K562 (cell line): ENCODE measurements at regions not wholly inside any gene's neighbourhood (a gene's known extent, or its start where the extent isn't known, plus 50 kb on each side); places are given as distances from the start of the nearest gene placed in this dataset.

Source experiments
- ATAC-seq: fragments of 200-7000 bp; cut with Tn5 transposase; 3 replicates; pipeline ENCODE4 v1.9.1; 2020; ENCODE audit warnings: moderate library complexity
- BruUV-seq: library from RNA; stranded (reverse); fragments of 400-500 nt; replicated peaks from 2 replicates; lab custom pipeline; 2021; lab: Mats Ljungman, UMichigan
- CTCF ChIA-PET: fragments of 300-600 bp; formaldehyde crosslinking; extraction: SDS; loops from one replicate; lab custom pipeline; 2021; ENCODE audit warnings: low intra/inter-chr PET ratio; lab: Yijun Ruan, JAX
- POLR2A ChIA-PET: fragments of 300-600, 350-650 bp; sonication (Branson Sonifier 250); formaldehyde crosslinking; extraction: SDS; loops from one replicate; lab custom pipeline; 2021; ENCODE audit warnings: antibody characterized with exemption, inconsistent platforms; lab: Yijun Ruan, JAX
- DNase-seq, 4 experiments: peaks; one replicate each; pipeline versions ENCODE4 v3.0.0 to v3.0.0-alpha.2; 2011 to 2018; ENCODE audit warnings: low spot score in 3 of 4, mixed read lengths in 3 of 4; ENCODE audit errors: extremely low read depth in 1 of 4
- FAIRE-seq: peaks from 2 replicates; lab custom pipeline; 2011; peaks lifted over from hg19 to GRCh38; lab: Jason Lieb, UNC
- H2AFZ ChIP-seq: 2 replicates; pipeline ENCODE4 v1.6.0; 2011; ENCODE audit warnings: low read depth, low read length, control low read depth, inconsistent platforms
- H3K27ac ChIP-seq: fragments of 200-600 bp; 3 replicates; pipeline ENCODE4 v1.8.0; 2011; ENCODE audit warnings: low read depth, mild to moderate bottlenecking, control low read depth, inconsistent platforms, low read length, moderate library complexity, mixed read lengths; ENCODE audit errors: extremely low read depth
- H3K27me3 ChIP-seq, 2 experiments: fragments of 300-600 bp in 1 of 2; 2 replicates in 1 of 2; 3 replicates in 1 of 2; pipeline versions ENCODE4 v1.6.0 to v1.8.0; 2011; ENCODE audit warnings: inconsistent platforms in 2 of 2, low read length in 2 of 2, mild to moderate bottlenecking in 1 of 2, mixed read lengths in 1 of 2, moderate library complexity in 1 of 2; ENCODE audit not compliant: control insufficient read depth in 2 of 2, insufficient read depth in 2 of 2
- H3K36me3 ChIP-seq: fragments of 300-600 bp; 3 replicates; pipeline ENCODE4 v1.8.0; 2011; ENCODE audit warnings: mild to moderate bottlenecking, low read length, inconsistent platforms; ENCODE audit not compliant: control insufficient read depth, insufficient read depth
- H3K4me1 ChIP-seq, 2 experiments: fragments of 200-600 bp in 1 of 2; replicated peaks in 1 of 2; 2 replicates in 1 of 2; 3 replicates in 1 of 2; pipeline versions ENCODE4 v1.5.1 to v1.8.0; 2011; ENCODE audit warnings: inconsistent platforms in 2 of 2, low read length in 2 of 2, mild to moderate bottlenecking in 1 of 2, mixed read lengths in 1 of 2, moderate library complexity in 1 of 2; ENCODE audit not compliant: control insufficient read depth in 2 of 2, insufficient read depth in 2 of 2
- H3K4me2 ChIP-seq: 2 replicates; pipeline ENCODE4 v1.6.1; 2011; ENCODE audit warnings: low read length, control low read depth, inconsistent platforms, mixed read lengths; ENCODE audit not compliant: insufficient read depth
- H3K4me3 ChIP-seq: fragments of 200-600 bp; sonication (generic), shearing (Covaris generic); 2 replicates; pipeline ENCODE4 v1.5.1; 2016; ENCODE audit warnings: control low read depth, inconsistent platforms
- H3K79me2 ChIP-seq: fragments of 200-600 bp; 3 replicates; pipeline ENCODE4 v1.8.0; 2011; ENCODE audit warnings: low read length, inconsistent platforms; ENCODE audit not compliant: control insufficient read depth, insufficient read depth
- H3K9ac ChIP-seq, 2 experiments: 2 replicates each; pipeline versions ENCODE4 v1.6.0 to v1.6.1; 2011; ENCODE audit warnings: low read depth in 2 of 2, low read length in 2 of 2, control low read depth in 1 of 2, inconsistent platforms in 1 of 2, mild to moderate bottlenecking in 1 of 2, mixed read lengths in 1 of 2; ENCODE audit not compliant: insufficient read depth in 1 of 2
- H3K9me1 ChIP-seq: one replicate; pipeline ENCODE4 v1.6.0; 2011; ENCODE audit warnings: inconsistent platforms, mild to moderate bottlenecking, low read length, moderate library complexity; ENCODE audit not compliant: control insufficient read depth, insufficient read depth
- H3K9me3 ChIP-seq: replicated peaks from 2 replicates; pipeline ENCODE4 v1.5.1; 2011; ENCODE audit warnings: low read depth, low read length, inconsistent platforms; ENCODE audit not compliant: control insufficient read depth, insufficient read depth
- H4K20me1 ChIP-seq: replicated peaks from 2 replicates; pipeline ENCODE4 v1.6.1; 2011; ENCODE audit warnings: low read length, inconsistent platforms, mixed read lengths; ENCODE audit not compliant: control insufficient read depth, insufficient read depth
- CBFA2T2 ChIP-seq: fragments of 450-650 bp; conservative IDR thresholded peaks from 2 replicates; pipeline ENCODE4 v1.6.1; 2017; ENCODE audit warnings: mild to moderate bottlenecking
- FIP1L1 ChIP-seq: fragments of 200-400 bp; formaldehyde crosslinking; IDR thresholded peaks from 2 replicates; pipeline ENCODE4 v1.6.1; 2018; ENCODE audit warnings: mild to moderate bottlenecking, low read depth, low read length; ENCODE audit not compliant: poor library complexity, severe bottlenecking
- GABPB1 ChIP-seq: sonication (generic); formaldehyde crosslinking; IDR thresholded peaks from 2 replicates; pipeline ENCODE4 v1.8.0; 2022; ENCODE audit warnings: mild to moderate bottlenecking, missing genetic modification reagents
- HDGF ChIP-seq: fragments of 450-650 bp; IDR thresholded peaks from 2 replicates; pipeline ENCODE4 v1.6.1; 2016
- KDM2B ChIP-seq: fragments of 250-450 bp; sonication (Bioruptor Pico); IDR thresholded peaks from 2 replicates; pipeline ENCODE4 v1.8.0; 2021; ENCODE audit warnings: mild to moderate bottlenecking, moderate library complexity
- MTA2 ChIP-seq: fragments of 450-650 bp; IDR thresholded peaks from 2 replicates; pipeline ENCODE4 v1.6.1; 2016; ENCODE audit warnings: low read depth
- MYBL2 ChIP-seq, 2 experiments: fragments of 450-650 bp in 1 of 2; sonication (generic) in 1 of 2; formaldehyde crosslinking in 1 of 2; IDR thresholded peaks; 2 replicates each; pipeline versions ENCODE4 v1.6.1 to v1.8.1; 2017 to 2022; ENCODE audit warnings: borderline replicate concordance in 1 of 2, inconsistent platforms in 1 of 2, low read depth in 1 of 2, mild to moderate bottlenecking in 1 of 2, missing genetic modification reagents in 1 of 2, moderate library complexity in 1 of 2
- SMAD3 ChIP-seq: fragments of 450-650 bp; formaldehyde crosslinking; conservative IDR thresholded peaks from 2 replicates; pipeline ENCODE4 v1.4.0; 2020; ENCODE audit warnings: mild to moderate bottlenecking
- TAF9B ChIP-seq: fragments of 450-650 bp; IDR thresholded peaks from 2 replicates; pipeline ENCODE4 v1.6.1; 2018; ENCODE audit warnings: mild to moderate bottlenecking; ENCODE audit not compliant: partially characterized antibody
- TSC22D4 ChIP-seq: fragments of 450-650 bp; IDR thresholded peaks from 2 replicates; pipeline ENCODE4 v1.6.1; 2016; ENCODE audit warnings: missing genetic modification characterization, missing biosample characterization, control low read depth
- ZNF324 ChIP-seq: fragments of 250-450 bp; sonication (Bioruptor Pico); IDR thresholded peaks from 2 replicates; pipeline ENCODE4 v1.4.0; 2020; ENCODE audit warnings: mild to moderate bottlenecking
- in situ Hi-C: fragments of 300-500 bp; cut with MboI; formaldehyde crosslinking; loops from 4 replicates; pipeline ENCODE4 v1.15.0; 2018; ENCODE audit warnings: inconsistent platforms, mixed read lengths
- intact Hi-C: fragments of 100-400 bp; cut with micrococcal nuclease; formaldehyde crosslinking; loops from 2 replicates; pipeline ENCODE4 v1.14.2; 2022
- TF ChIP-seq, protein P1 (sequence below): sonication (generic); formaldehyde crosslinking; IDR thresholded peaks from 2 replicates; pipeline ENCODE4 v1.8.1; 2022; ENCODE audit warnings: missing genetic modification reagents
- TF ChIP-seq, protein P2 (sequence below): fragments of 450-650 bp; IDR thresholded peaks from 2 replicates; pipeline ENCODE4 v1.6.1; 2016; ENCODE audit warnings: mild to moderate bottlenecking, moderate library complexity

DNA sequence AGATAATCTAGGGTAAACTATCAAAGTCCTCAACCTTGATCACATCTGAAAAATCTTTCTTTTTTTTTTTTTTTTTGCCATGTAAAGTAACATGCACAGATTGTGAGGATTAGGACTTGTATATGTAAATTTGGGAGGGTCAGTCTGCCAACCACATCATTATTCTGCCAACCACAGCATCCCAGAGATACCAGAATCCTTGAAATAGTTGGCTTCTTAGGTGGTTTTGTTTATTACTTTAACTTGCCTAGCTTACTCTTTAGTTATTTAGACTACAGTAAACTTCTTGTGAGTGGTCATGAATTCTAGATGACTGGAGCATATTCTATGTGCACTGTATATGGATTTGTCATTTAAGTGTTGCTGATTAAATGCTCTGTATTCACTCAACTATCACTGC, 242.1 kb upstream of the RBMS1 start:
- no peaks in the 10 kb centered on the region for H3K36me3 ChIP-seq
- in situ Hi-C loops (no loop called here), intact Hi-C loops (no loop called here)
- ATAC-seq (no peak), DNase-seq (no peak), FAIRE-seq (no peak)
- H3K4me1 ChIP-seq: no peaks in the 10 kb centered on the region
- no peak overlapping the region for H2AFZ ChIP-seq
- H3K4me2 ChIP-seq: no peak overlapping the region
- no TSS peak for BruUV-seq
- no peak overlapping the region for H3K27ac ChIP-seq
- CTCF ChIA-PET: no interaction called here
- H3K79me2 ChIP-seq: no peaks in the 10 kb centered on the region
- POLR2A ChIA-PET: no interaction called here
- H3K9ac ChIP-seq: no peak overlapping the region
- H3K9me3 ChIP-seq: no peaks in the 10 kb centered on the region
- no peaks in the 10 kb centered on the region for H3K27me3 ChIP-seq
- no peak overlapping the region for H3K4me3 ChIP-seq
- no peaks in the 10 kb centered on the region for H3K9me1 ChIP-seq
- no peaks in the 10 kb centered on the region for H4K20me1 ChIP-seq
- TF ChIP-seq, protein P1, sequence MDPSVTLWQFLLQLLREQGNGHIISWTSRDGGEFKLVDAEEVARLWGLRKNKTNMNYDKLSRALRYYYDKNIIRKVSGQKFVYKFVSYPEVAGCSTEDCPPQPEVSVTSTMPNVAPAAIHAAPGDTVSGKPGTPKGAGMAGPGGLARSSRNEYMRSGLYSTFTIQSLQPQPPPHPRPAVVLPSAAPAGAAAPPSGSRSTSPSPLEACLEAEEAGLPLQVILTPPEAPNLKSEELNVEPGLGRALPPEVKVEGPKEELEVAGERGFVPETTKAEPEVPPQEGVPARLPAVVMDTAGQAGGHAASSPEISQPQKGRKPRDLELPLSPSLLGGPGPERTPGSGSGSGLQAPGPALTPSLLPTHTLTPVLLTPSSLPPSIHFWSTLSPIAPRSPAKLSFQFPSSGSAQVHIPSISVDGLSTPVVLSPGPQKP: no peak
- TF ChIP-seq SMAD3 (CRISPR knock-in tag) (no peak), GABPB1 (CRISPR knock-in tag) (no peak), CBFA2T2 (no peak), MTA2 (no peak), TAF9B (no peak), ZNF324 (CRISPR knock-in tag) (no peak), KDM2B (no peak), MYBL2 (IDR thresholded peaks at IDR 0.05; ENCODE audit: low read depth) (no peak), MYBL2 (CRISPR knock-in tag; IDR thresholded peaks at IDR 0.05; ENCODE audit: borderline replicate concordance) (no peak), HDGF (no peak), TSC22D4 (tag) (no peak), FIP1L1 (no peak)
- TF ChIP-seq, protein P2, sequence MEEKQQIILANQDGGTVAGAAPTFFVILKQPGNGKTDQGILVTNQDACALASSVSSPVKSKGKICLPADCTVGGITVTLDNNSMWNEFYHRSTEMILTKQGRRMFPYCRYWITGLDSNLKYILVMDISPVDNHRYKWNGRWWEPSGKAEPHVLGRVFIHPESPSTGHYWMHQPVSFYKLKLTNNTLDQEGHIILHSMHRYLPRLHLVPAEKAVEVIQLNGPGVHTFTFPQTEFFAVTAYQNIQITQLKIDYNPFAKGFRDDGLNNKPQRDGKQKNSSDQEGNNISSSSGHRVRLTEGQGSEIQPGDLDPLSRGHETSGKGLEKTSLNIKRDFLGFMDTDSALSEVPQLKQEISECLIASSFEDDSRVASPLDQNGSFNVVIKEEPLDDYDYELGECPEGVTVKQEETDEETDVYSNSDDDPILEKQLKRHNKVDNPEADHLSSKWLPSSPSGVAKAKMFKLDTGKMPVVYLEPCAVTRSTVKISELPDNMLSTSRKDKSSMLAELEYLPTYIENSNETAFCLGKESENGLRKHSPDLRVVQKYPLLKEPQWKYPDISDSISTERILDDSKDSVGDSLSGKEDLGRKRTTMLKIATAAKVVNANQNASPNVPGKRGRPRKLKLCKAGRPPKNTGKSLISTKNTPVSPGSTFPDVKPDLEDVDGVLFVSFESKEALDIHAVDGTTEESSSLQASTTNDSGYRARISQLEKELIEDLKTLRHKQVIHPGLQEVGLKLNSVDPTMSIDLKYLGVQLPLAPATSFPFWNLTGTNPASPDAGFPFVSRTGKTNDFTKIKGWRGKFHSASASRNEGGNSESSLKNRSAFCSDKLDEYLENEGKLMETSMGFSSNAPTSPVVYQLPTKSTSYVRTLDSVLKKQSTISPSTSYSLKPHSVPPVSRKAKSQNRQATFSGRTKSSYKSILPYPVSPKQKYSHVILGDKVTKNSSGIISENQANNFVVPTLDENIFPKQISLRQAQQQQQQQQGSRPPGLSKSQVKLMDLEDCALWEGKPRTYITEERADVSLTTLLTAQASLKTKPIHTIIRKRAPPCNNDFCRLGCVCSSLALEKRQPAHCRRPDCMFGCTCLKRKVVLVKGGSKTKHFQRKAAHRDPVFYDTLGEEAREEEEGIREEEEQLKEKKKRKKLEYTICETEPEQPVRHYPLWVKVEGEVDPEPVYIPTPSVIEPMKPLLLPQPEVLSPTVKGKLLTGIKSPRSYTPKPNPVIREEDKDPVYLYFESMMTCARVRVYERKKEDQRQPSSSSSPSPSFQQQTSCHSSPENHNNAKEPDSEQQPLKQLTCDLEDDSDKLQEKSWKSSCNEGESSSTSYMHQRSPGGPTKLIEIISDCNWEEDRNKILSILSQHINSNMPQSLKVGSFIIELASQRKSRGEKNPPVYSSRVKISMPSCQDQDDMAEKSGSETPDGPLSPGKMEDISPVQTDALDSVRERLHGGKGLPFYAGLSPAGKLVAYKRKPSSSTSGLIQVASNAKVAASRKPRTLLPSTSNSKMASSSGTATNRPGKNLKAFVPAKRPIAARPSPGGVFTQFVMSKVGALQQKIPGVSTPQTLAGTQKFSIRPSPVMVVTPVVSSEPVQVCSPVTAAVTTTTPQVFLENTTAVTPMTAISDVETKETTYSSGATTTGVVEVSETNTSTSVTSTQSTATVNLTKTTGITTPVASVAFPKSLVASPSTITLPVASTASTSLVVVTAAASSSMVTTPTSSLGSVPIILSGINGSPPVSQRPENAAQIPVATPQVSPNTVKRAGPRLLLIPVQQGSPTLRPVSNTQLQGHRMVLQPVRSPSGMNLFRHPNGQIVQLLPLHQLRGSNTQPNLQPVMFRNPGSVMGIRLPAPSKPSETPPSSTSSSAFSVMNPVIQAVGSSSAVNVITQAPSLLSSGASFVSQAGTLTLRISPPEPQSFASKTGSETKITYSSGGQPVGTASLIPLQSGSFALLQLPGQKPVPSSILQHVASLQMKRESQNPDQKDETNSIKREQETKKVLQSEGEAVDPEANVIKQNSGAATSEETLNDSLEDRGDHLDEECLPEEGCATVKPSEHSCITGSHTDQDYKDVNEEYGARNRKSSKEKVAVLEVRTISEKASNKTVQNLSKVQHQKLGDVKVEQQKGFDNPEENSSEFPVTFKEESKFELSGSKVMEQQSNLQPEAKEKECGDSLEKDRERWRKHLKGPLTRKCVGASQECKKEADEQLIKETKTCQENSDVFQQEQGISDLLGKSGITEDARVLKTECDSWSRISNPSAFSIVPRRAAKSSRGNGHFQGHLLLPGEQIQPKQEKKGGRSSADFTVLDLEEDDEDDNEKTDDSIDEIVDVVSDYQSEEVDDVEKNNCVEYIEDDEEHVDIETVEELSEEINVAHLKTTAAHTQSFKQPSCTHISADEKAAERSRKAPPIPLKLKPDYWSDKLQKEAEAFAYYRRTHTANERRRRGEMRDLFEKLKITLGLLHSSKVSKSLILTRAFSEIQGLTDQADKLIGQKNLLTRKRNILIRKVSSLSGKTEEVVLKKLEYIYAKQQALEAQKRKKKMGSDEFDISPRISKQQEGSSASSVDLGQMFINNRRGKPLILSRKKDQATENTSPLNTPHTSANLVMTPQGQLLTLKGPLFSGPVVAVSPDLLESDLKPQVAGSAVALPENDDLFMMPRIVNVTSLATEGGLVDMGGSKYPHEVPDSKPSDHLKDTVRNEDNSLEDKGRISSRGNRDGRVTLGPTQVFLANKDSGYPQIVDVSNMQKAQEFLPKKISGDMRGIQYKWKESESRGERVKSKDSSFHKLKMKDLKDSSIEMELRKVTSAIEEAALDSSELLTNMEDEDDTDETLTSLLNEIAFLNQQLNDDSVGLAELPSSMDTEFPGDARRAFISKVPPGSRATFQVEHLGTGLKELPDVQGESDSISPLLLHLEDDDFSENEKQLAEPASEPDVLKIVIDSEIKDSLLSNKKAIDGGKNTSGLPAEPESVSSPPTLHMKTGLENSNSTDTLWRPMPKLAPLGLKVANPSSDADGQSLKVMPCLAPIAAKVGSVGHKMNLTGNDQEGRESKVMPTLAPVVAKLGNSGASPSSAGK: no peak
